Brain pericyte (primary cell): ENCODE measurements at regions not wholly inside any gene's neighbourhood (a gene's known extent, or its start where the extent isn't known, plus 50 kb on each side); places are given as distances from the start of the nearest gene placed in this dataset.

ENCODE experiments used
- DNase-seq: peaks from one replicate; pipeline ENCODE4 v3.0.0-alpha.2; 2012; ENCODE audit warnings: low read depth, low spot score

- DNase-seq: no peak
Observed at GRCh38 chr11:116507016-116507415, 265.8 kb downstream of the BUD13 start.

GRCh38 chr11:116506263-116506825 is 266.4 kb downstream of the BUD13 start:
- DNase-seq: no peak

GRCh38 chr11:116505298-116506262 is 267.2 kb downstream of the BUD13 start:
- no peak for DNase-seq

- no peak for DNase-seq
Observed at GRCh38 chr11:116504541-116505297, 268.1 kb downstream of the BUD13 start.

GRCh38 chr11:116503216-116504160 is 269.3 kb downstream of the BUD13 start:
- no peak for DNase-seq

- no peak for DNase-seq
Observed at GRCh38 chr11:116502641-116503061, 270.1 kb downstream of the BUD13 start.

GRCh38 chr11:116501728-116502127 is 271.1 kb downstream of the BUD13 start:
- DNase-seq: no peak

GRCh38 chr11:116500947-116501602 is 271.7 kb downstream of the BUD13 start:
- DNase-seq: no peak

- DNase-seq: no peak
Observed at GRCh38 chr11:116500026-116500946, 272.5 kb downstream of the BUD13 start.

- DNase-seq: no peak
Observed at GRCh38 chr11:116499396-116500003, 273.3 kb downstream of the BUD13 start.

GRCh38 chr11:116498161-116498560 is 274.6 kb downstream of the BUD13 start:
- DNase-seq: no peak

- DNase-seq: no peak
Observed at GRCh38 chr11:116492600-116492999, 280.2 kb downstream of the BUD13 start.

- DNase-seq: no peak
Observed at GRCh38 chr11:116488836-116489389, 283.9 kb downstream of the BUD13 start.

GRCh38 chr11:116485425-116485824 is 287.4 kb downstream of the BUD13 start:
- no peak for DNase-seq

- no peak for DNase-seq
Observed at GRCh38 chr11:116482716-116483115, 290.1 kb downstream of the BUD13 start.

GRCh38 chr11:116481126-116481675 is 291.6 kb downstream of the BUD13 start:
- DNase-seq: no peak

GRCh38 chr11:116478669-116479668 is 293.8 kb downstream of the BUD13 start:
- DNase-seq: no peak
